HG03442 (cell line): ENCODE measurements at regions not wholly inside any gene's neighbourhood (a gene's known extent, or its start where the extent isn't known, plus 50 kb on each side); places are given as distances from the start of the nearest gene placed in this dataset.
A peak's percentile ranks its signal among the peaks of the same experiment; 100 is the strongest.
"Not testable (repeated sequence)": the region's sequence is repeated elsewhere in the genome, so short reads cannot be mapped to it uniquely, and the experiment has no call there.

Source experiments
- ATAC-seq: cut with Tn5 transposase; IDR thresholded peaks from one replicate; pipeline ENCODE4 v1.9.1; 2021; ENCODE audit warnings: mild to moderate bottlenecking, moderate library complexity; ENCODE audit not compliant: unreplicated experiment

- no peak for ATAC-seq
These were observed 82.7 kb upstream of the CD302 start for GRCh38 chr2:159880729-159881128.

GRCh38 chr2:159879051-159879604 is 81.1 kb upstream of the CD302 start:
- peak; percentile 87 for ATAC-seq

- ATAC-seq: no peak
These were observed 77.1 kb upstream of the CD302 start for GRCh38 chr2:159875083-159875482.

- no peak for ATAC-seq
These were observed 75.2 kb upstream of the CD302 start for GRCh38 chr2:159873258-159873657.

GRCh38 chr2:159872353-159872752 is 74.3 kb upstream of the CD302 start:
- ATAC-seq: no peak

- ATAC-seq: not testable (repeated sequence)
These were observed 70.7 kb upstream of the CD302 start for GRCh38 chr2:159868598-159869159.

- ATAC-seq: no peak
These were observed 69.8 kb upstream of the CD302 start for GRCh38 chr2:159867567-159868361.

- ATAC-seq: no peak
These were observed 65.6 kb upstream of the CD302 start for GRCh38 chr2:159863526-159864160.

- ATAC-seq: no peak
These were observed 62.7 kb upstream of the CD302 start for GRCh38 chr2:159860581-159861310.

- no peak for ATAC-seq
These were observed 61.6 kb upstream of the CD302 start for GRCh38 chr2:159859583-159859982.

GRCh38 chr2:159856760-159857159 is 58.8 kb upstream of the CD302 start:
- ATAC-seq: no peak

- ATAC-seq: no peak
These were observed 57.6 kb upstream of the CD302 start for GRCh38 chr2:159855557-159856061.

GRCh38 chr2:159855143-159855542 is 57.1 kb upstream of the CD302 start:
- ATAC-seq: no peak

GRCh38 chr2:159854481-159854880 is 56.5 kb upstream of the CD302 start:
- ATAC-seq: no peak

GRCh38 chr2:159853101-159853500 is 55.1 kb upstream of the CD302 start:
- no peak for ATAC-seq

GRCh38 chr2:159851941-159852340 is 53.9 kb upstream of the CD302 start:
- no peak for ATAC-seq

- no peak for ATAC-seq
These were observed 52.8 kb upstream of the CD302 start for GRCh38 chr2:159850789-159851188.

- no peak for ATAC-seq
These were observed 51.3 kb upstream of the CD302 start for GRCh38 chr2:159849160-159849813.
